GM18858 (cell line): ENCODE measurements at regions not wholly inside any gene's neighbourhood (a gene's known extent, or its start where the extent isn't known, plus 50 kb on each side); places are given as distances from the start of the nearest gene placed in this dataset.
A peak's percentile ranks its signal among the peaks of the same experiment; 100 is the strongest.
"Not testable (repeated sequence)": the region's sequence is repeated elsewhere in the genome, so short reads cannot be mapped to it uniquely, and the experiment has no call there.

ENCODE experiments used
- ATAC-seq: cut with Tn5 transposase; IDR thresholded peaks from one replicate; pipeline ENCODE4 v1.9.1; 2021; ENCODE audit not compliant: unreplicated experiment

GRCh38 chr5:63732880-63733279, 229.4 kb downstream of the HTR1A start:
- ATAC-seq = not testable (repeated sequence)

GRCh38 chr5:63727583-63727982, 234.7 kb downstream of the HTR1A start:
- ATAC-seq = peak; percentile 41

- ATAC-seq = peak; percentile 75
These were observed 235.7 kb downstream of the HTR1A start for GRCh38 chr5:63726496-63726895.

GRCh38 chr5:63719147-63719546, 243.1 kb downstream of the HTR1A start:
- ATAC-seq = no peak

- ATAC-seq = no peak
These were observed 262.0 kb downstream of the HTR1A start for GRCh38 chr5:63700241-63700640.

- no peak for ATAC-seq
These were observed 264.4 kb downstream of the HTR1A start for GRCh38 chr5:63697811-63698210.

GRCh38 chr5:63690546-63690945, 271.7 kb downstream of the HTR1A start:
- no peak for ATAC-seq

GRCh38 chr5:63687854-63688516, 274.3 kb downstream of the HTR1A start:
- ATAC-seq = no peak

- no peak for ATAC-seq
These were observed 275.3 kb downstream of the HTR1A start for GRCh38 chr5:63686938-63687337.

GRCh38 chr5:63686181-63686580, 276.1 kb downstream of the HTR1A start:
- no peak for ATAC-seq

GRCh38 chr5:63685454-63685853, 276.8 kb downstream of the HTR1A start:
- ATAC-seq = no peak

GRCh38 chr5:63674881-63675280, 287.4 kb downstream of the HTR1A start:
- ATAC-seq = no peak

- no peak for ATAC-seq
These were observed 307.2 kb downstream of the HTR1A start for GRCh38 chr5:63655043-63655442.

- no peak for ATAC-seq
These were observed 311.7 kb downstream of the HTR1A start for GRCh38 chr5:63650581-63650980.

GRCh38 chr5:63648376-63648775, 313.9 kb downstream of the HTR1A start:
- ATAC-seq = no peak

- no peak for ATAC-seq
These were observed 332.2 kb downstream of the HTR1A start for GRCh38 chr5:63629951-63630630.

GRCh38 chr5:63613442-63613841, 348.8 kb downstream of the HTR1A start:
- ATAC-seq = no peak

GRCh38 chr5:63603996-63604395, 358.2 kb downstream of the HTR1A start:
- no peak for ATAC-seq

GRCh38 chr5:63602971-63603370, 359.3 kb downstream of the HTR1A start:
- ATAC-seq = no peak

- no peak for ATAC-seq
These were observed 366.0 kb downstream of the HTR1A start for GRCh38 chr5:63596254-63596653.

GRCh38 chr5:63573380-63573779, 388.9 kb downstream of the HTR1A start:
- peak; percentile 89 for ATAC-seq

GRCh38 chr5:63572740-63573139, 389.5 kb downstream of the HTR1A start:
- ATAC-seq = no peak

GRCh38 chr5:63570752-63571151, 391.5 kb downstream of the HTR1A start:
- no peak for ATAC-seq
